Adrenal gland (tissue), 9 donors: ENCODE measurements at regions not wholly inside any gene's neighbourhood (a gene's known extent, or its start where the extent isn't known, plus 50 kb on each side); places are given as distances from the start of the nearest gene placed in this dataset.

ENCODE experiments used
- DNase-seq, 7 donors: peaks; one replicate each; pipeline ENCODE4 v3.0.0-alpha.2; 2019 to 2020
- H3K27ac ChIP-seq, 5 donors: fragments of 200-600 bp; sonication (generic) in 4 of 5; 1 replicate in 3 of 5; 2 replicates in 2 of 5; pipeline versions ENCODE4 v1.5.1 to v1.8.0; 2016 to 2020; ENCODE audit warnings: mild to moderate bottlenecking in 1 of 5
- H3K27me3 ChIP-seq: fragments of 200-600 bp; 2 replicates; pipeline ENCODE4 v1.8.0; 2021
- H3K36me3 ChIP-seq, 2 donors: fragments of 200-600 bp; replicated peaks in 1 of 2; 1 replicate in 1 of 2; 2 replicates in 1 of 2; pipeline versions ENCODE4 v1.5.1 to v1.8.0; 2018 to 2022
- H3K4me1 ChIP-seq, 2 donors: fragments of 200-600 bp; replicated peaks in 1 of 2; 1 replicate in 1 of 2; 2 replicates in 1 of 2; pipeline versions ENCODE4 v1.5.1 to v1.8.0; 2018 to 2021
- H3K4me3 ChIP-seq, 4 donors: fragments of 200-600 bp; sonication (generic) in 3 of 4; one replicate each; pipeline ENCODE4 v1.5.1; 2016 to 2018
- H3K9me3 ChIP-seq, 3 donors: fragments of 200-600 bp; sonication (generic) in 1 of 3; replicated peaks in 1 of 3; 1 replicate in 2 of 3; 2 replicates in 1 of 3; pipeline versions ENCODE4 v1.5.1 to v1.8.0; 2016 to 2021
- POLR2A ChIP-seq, 2 donors: fragments of 450-650 bp; IDR thresholded peaks; one replicate each; pipeline ENCODE4 v1.6.1; 2017; ENCODE audit warnings: antibody characterized with exemption in 2 of 2, mild to moderate bottlenecking in 2 of 2, moderate library complexity in 1 of 2
- WGBS, 4 donors: extraction: QIAGEN DNeasy Blood & Tissue Kit in 2 of 4; methylation state at CpG; one replicate each; pipeline versions ENCODE4 v1.1.5 to v1.1.7; 2013 to 2017; 5-methylcytosine and 5-hydroxymethylcytosine counted together
- intact Hi-C, 2 donors: fragments of 100-400 bp; cut with DNase I; formaldehyde crosslinking; loops; one replicate each; pipeline versions ENCODE4 v1.14.1 to v1.15.0; 2022 to 2023
- TF ChIP-seq, protein P1 (sequence below), 6 experiments: fragments of 450-650 bp in 4 of 6; fragments of 200-600 bp in 2 of 6; sonication (generic) in 1 of 6; IDR thresholded peaks; 1 replicate in 5 of 6; 2 replicates in 1 of 6; pipeline versions ENCODE4 v1.5.1 to v1.8.0; 2016 to 2021; ENCODE audit warnings: antibody characterized with exemption in 6 of 6, mild to moderate bottlenecking in 2 of 6, moderate library complexity in 1 of 6
- donor health status: healthy with polysubstance abuse.
- donor health status: Bipolar disorder and iron deficiency.
- donor health status: DM: yes; HTN: yes; CAD: no.
- donor health status: DM: no; HTN: no; CAD: no.
- donor health status: DM: no; HTN: no; CAD: no.

GRCh38 chr14:94906991-94907587 is 137.2 kb upstream of the GSC start:
- no peak overlapping the region for H3K27ac ChIP-seq
- H3K27me3 ChIP-seq, result no peaks in the 10 kb centered on the region
- no peaks in the 10 kb centered on the region for H3K4me1 ChIP-seq
- DNase-seq, result no peak
- H3K36me3 ChIP-seq, result no peaks in the 10 kb centered on the region
- H3K9me3 ChIP-seq, result no peaks in the 10 kb centered on the region
- no peak for TF ChIP-seq POLR2A (IDR thresholded peaks at IDR 0.05)
- TF ChIP-seq, protein P1, sequence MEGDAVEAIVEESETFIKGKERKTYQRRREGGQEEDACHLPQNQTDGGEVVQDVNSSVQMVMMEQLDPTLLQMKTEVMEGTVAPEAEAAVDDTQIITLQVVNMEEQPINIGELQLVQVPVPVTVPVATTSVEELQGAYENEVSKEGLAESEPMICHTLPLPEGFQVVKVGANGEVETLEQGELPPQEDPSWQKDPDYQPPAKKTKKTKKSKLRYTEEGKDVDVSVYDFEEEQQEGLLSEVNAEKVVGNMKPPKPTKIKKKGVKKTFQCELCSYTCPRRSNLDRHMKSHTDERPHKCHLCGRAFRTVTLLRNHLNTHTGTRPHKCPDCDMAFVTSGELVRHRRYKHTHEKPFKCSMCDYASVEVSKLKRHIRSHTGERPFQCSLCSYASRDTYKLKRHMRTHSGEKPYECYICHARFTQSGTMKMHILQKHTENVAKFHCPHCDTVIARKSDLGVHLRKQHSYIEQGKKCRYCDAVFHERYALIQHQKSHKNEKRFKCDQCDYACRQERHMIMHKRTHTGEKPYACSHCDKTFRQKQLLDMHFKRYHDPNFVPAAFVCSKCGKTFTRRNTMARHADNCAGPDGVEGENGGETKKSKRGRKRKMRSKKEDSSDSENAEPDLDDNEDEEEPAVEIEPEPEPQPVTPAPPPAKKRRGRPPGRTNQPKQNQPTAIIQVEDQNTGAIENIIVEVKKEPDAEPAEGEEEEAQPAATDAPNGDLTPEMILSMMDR (IDR thresholded peaks at IDR 0.05), result no peak
- 70 to 77% (median 73%) methylated on average over 6 of the region's 6 CpGs for WGBS, 4 donors
- no peak overlapping the region for H3K4me3 ChIP-seq
- intact Hi-C loops, result no loop called here

DNA sequence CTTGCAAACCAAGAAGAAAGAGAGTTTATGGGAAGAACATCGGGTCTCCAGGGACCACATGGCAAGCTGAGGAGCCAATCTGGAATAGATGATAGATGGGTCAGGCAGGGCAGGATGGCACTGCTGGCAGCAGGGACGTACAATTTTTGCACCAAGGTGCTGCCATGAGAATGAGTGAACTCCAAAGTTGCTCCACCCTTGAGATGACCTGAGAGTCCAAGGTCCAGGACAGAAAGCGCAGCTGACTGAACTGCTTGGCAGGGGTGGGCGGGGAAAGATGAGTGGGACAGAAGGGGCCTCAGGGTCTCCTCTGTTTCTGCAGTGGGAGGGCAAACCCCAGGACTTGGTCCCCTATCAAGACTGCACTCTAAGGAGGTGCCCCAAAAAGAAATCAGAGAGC is 136.7 kb upstream of the GSC start:
- DNase-seq, result no peak
- intact Hi-C loops, result no loop called here

DNA sequence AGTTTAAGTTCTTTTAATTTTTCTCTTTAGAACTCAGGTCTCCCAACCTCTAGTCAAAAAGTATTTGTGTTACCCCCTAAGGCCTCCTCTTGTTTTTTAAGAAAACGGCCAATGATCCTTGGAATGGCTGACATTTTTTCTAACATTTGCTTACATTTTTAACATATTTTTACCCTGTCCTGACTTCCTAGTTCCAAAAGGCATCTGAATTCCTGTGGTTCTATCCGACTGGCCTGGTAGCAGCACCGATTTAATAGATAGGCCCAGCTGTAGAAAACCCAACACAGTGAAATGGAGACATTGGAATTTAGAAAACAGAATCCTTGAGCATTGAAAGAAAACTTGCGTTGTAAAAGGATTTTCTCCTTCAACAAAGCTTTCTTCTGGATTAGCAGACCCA is 134.7 kb upstream of the GSC start:
- no peak overlapping the region for H3K27ac ChIP-seq
- H3K36me3 ChIP-seq, result no peaks in the 10 kb centered on the region
- DNase-seq, result no peak
- TF ChIP-seq POLR2A (IDR thresholded peaks at IDR 0.05), result no peak
- TF ChIP-seq, protein P1 (IDR thresholded peaks at IDR 0.05), result no peak
- H3K27me3 ChIP-seq, result no peaks in the 10 kb centered on the region
- no peaks in the 10 kb centered on the region for H3K9me3 ChIP-seq
- whole genome bisulfite sequencing, 4 donors, result 67 to 75% (median 68%) methylated on average over 4 of the region's 4 CpGs
- intact Hi-C loops, result no loop called here
- H3K4me3 ChIP-seq, result no peak overlapping the region
- no peaks in the 10 kb centered on the region for H3K4me1 ChIP-seq

More for the DNA sequence above, 136.7 kb upstream of the GSC start:
- H3K27ac ChIP-seq, result no peak overlapping the region
- no peak overlapping the region for H3K4me3 ChIP-seq
- H3K9me3 ChIP-seq, result no peaks in the 10 kb centered on the region
- no peaks in the 10 kb centered on the region for H3K4me1 ChIP-seq
- no peaks in the 10 kb centered on the region for H3K27me3 ChIP-seq
- H3K36me3 ChIP-seq, result no peaks in the 10 kb centered on the region
- TF ChIP-seq, protein P1 (IDR thresholded peaks at IDR 0.05), result no peak
- TF ChIP-seq POLR2A (IDR thresholded peaks at IDR 0.05), result no peak
- 75 to 93% (median 84%) methylated on average over 2 to 4 of the region's 4 CpGs for WGBS, 4 donors

GRCh38 chr14:94903883-94904282 is 134.0 kb upstream of the GSC start:
- TF ChIP-seq, protein P1 (IDR thresholded peaks at IDR 0.05), result no peak
- TF ChIP-seq POLR2A (IDR thresholded peaks at IDR 0.05), result no peak
- H3K27ac ChIP-seq, result no peak overlapping the region
- H3K4me1 ChIP-seq, result no peaks in the 10 kb centered on the region
- no peaks in the 10 kb centered on the region for H3K27me3 ChIP-seq
- 78 to 100% (median 88%) methylated on average over 3 of the region's 3 CpGs for whole genome bisulfite sequencing, 4 donors
- no peak overlapping the region for H3K4me3 ChIP-seq
- H3K9me3 ChIP-seq, result no peaks in the 10 kb centered on the region
- no peak for DNase-seq
- H3K36me3 ChIP-seq, result no peaks in the 10 kb centered on the region
- intact Hi-C loops, result no loop called here
